Panc1 (cell line): ENCODE measurements at regions not wholly inside any gene's neighbourhood (a gene's known extent, or its start where the extent isn't known, plus 50 kb on each side); places are given as distances from the start of the nearest gene placed in this dataset.
"Not testable (repeated sequence)": the region's sequence is repeated elsewhere in the genome, so short reads cannot be mapped to it uniquely, and the experiment has no call there.

Experiments used
- CTCF ChIP-seq: fragments of 450-650 bp; IDR thresholded peaks from 2 replicates; pipeline ENCODE4 v1.5.1; 2017; ENCODE audit warnings: mild to moderate bottlenecking
- POLR2AphosphoS5 ChIP-seq: IDR thresholded peaks from 2 replicates; pipeline ENCODE4 v1.6.1; 2012; ENCODE audit warnings: mild to moderate bottlenecking, low read depth, low read length, moderate library complexity
- TCF7L2 ChIP-seq: IDR thresholded peaks from 2 replicates; pipeline ENCODE4 v1.6.1; 2011; ENCODE audit warnings: mild to moderate bottlenecking, low read depth, low read length, inconsistent platforms

GRCh38 chr2:87325042-87325910, 303.6 kb upstream of the PLGLB1 start:
- not testable (repeated sequence) for TF ChIP-seq CTCF, TCF7L2, POLR2AphosphoS5
